H54 (cell line): ENCODE measurements at regions not wholly inside any gene's neighbourhood (a gene's known extent, or its start where the extent isn't known, plus 50 kb on each side); places are given as distances from the start of the nearest gene placed in this dataset.
"Not testable (repeated sequence)": the region's sequence is repeated elsewhere in the genome, so short reads cannot be mapped to it uniquely, and the experiment has no call there.

Experiments used
- DNase-seq: peaks from one replicate; pipeline ENCODE4 v3.0.0; 2011; ENCODE audit warnings: low spot score, mixed read lengths; ENCODE audit not compliant: insufficient read length
- FAIRE-seq: peaks from 3 replicates; lab custom pipeline; 2011; peaks lifted over from hg19 to GRCh38; lab: Jason Lieb, UNC
- POLR2A ChIP-seq: IDR thresholded peaks from 2 replicates; pipeline ENCODE4 v1.6.1; 2011; ENCODE audit warnings: low read depth, mild to moderate bottlenecking, low read length

- TF ChIP-seq POLR2A: no peak
- DNase-seq: no peak
- FAIRE-seq: no peak
Measured at GRCh38 chr20:52071136-52071535, 120.4 kb downstream of the ZFP64 start.

- no peak for DNase-seq
- no peak for TF ChIP-seq POLR2A
- no peak for FAIRE-seq
Measured at GRCh38 chr20:52064931-52065330, 126.6 kb downstream of the ZFP64 start.

GRCh38 chr20:52062452-52063209 lies 128.9 kb downstream of the ZFP64 start:
- DNase-seq: no peak
- FAIRE-seq: no peak
- no peak for TF ChIP-seq POLR2A

GRCh38 chr20:52060794-52061714 lies 130.5 kb downstream of the ZFP64 start:
- FAIRE-seq (no peak), DNase-seq (no peak)
- TF ChIP-seq POLR2A: no peak

- FAIRE-seq, DNase-seq: not testable (repeated sequence)
Measured at GRCh38 chr20:52057133-52057532, 134.4 kb downstream of the ZFP64 start.

- DNase-seq (peak; percentile 39), FAIRE-seq (no peak)
- TF ChIP-seq POLR2A: no peak
Measured at GRCh38 chr20:52056203-52057062, 135.1 kb downstream of the ZFP64 start.

GRCh38 chr20:52054123-52054522 lies 137.5 kb downstream of the ZFP64 start:
- DNase-seq (no peak), FAIRE-seq (no peak)
- TF ChIP-seq POLR2A: no peak

- no peak for FAIRE-seq
- TF ChIP-seq POLR2A: no peak
Measured at GRCh38 chr20:52049001-52049731, 142.4 kb downstream of the ZFP64 start.

GRCh38 chr20:52047811-52048764 lies 143.5 kb downstream of the ZFP64 start:
- DNase-seq: no peak
- FAIRE-seq: no peak

More at GRCh38 chr20:52049001-52049731, 142.4 kb downstream of the ZFP64 start:
- DNase-seq: no peak

GRCh38 chr20:52041966-52042365 lies 149.6 kb downstream of the ZFP64 start:
- FAIRE-seq: no peak
- TF ChIP-seq POLR2A: no peak

More at GRCh38 chr20:52047811-52048764, 143.5 kb downstream of the ZFP64 start:
- TF ChIP-seq POLR2A: no peak

GRCh38 chr20:52039790-52040189 lies 151.8 kb downstream of the ZFP64 start:
- TF ChIP-seq POLR2A: no peak
- FAIRE-seq (no peak), DNase-seq (no peak)

More at GRCh38 chr20:52041966-52042365, 149.6 kb downstream of the ZFP64 start:
- no peak for DNase-seq

- FAIRE-seq, DNase-seq: not testable (repeated sequence)
Measured at GRCh38 chr20:52038632-52039031, 152.9 kb downstream of the ZFP64 start.
